ENCODE measurements at regions not wholly inside any gene's neighbourhood (a gene's known extent, or its start where the extent isn't known, plus 50 kb on each side); places are given as distances from the start of the nearest gene placed in this dataset.

DNA sequence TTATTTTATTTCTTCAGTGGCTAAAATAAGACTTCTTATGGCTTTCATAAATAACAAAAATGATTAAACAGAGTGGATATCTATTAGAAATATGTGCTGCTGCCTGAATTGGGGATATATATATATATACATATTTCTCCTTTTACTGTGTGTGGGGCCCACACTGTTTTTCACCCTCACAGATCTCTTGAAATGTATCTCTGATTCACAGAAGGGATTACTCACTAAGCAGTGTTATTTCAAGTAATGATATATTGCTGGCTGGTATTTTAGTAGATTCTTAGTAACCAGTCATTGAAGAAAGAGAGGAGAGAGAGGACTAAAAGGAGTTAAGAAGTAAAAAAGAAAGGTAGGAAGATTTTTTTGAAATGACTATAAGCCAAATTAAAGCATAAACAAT, 308.6 kb upstream of the NRP1 start:
- no peaks in the 10 kb centered on the region for H3K9me3 ChIP-seq
- TF ChIP-seq, protein P1, sequence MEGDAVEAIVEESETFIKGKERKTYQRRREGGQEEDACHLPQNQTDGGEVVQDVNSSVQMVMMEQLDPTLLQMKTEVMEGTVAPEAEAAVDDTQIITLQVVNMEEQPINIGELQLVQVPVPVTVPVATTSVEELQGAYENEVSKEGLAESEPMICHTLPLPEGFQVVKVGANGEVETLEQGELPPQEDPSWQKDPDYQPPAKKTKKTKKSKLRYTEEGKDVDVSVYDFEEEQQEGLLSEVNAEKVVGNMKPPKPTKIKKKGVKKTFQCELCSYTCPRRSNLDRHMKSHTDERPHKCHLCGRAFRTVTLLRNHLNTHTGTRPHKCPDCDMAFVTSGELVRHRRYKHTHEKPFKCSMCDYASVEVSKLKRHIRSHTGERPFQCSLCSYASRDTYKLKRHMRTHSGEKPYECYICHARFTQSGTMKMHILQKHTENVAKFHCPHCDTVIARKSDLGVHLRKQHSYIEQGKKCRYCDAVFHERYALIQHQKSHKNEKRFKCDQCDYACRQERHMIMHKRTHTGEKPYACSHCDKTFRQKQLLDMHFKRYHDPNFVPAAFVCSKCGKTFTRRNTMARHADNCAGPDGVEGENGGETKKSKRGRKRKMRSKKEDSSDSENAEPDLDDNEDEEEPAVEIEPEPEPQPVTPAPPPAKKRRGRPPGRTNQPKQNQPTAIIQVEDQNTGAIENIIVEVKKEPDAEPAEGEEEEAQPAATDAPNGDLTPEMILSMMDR (IDR thresholded peaks at IDR 0.05): no peak
- H3K4me3 ChIP-seq: no peak overlapping the region
- H3K27ac ChIP-seq: no peak overlapping the region
- DNase-seq (ENCODE audit: low spot score): no peak
- H3K4me1 ChIP-seq: no peaks in the 10 kb centered on the region
- H3K36me3 ChIP-seq: no peaks in the 10 kb centered on the region
- no peaks in the 10 kb centered on the region for H3K27me3 ChIP-seq

- Histone ChIP-seq H3K4me3 (no peak overlapping the region), H3K27ac (no peak overlapping the region), H3K9me3 (no peaks in the 10 kb centered on the region), H3K27me3 (no peaks in the 10 kb centered on the region), H3K4me1 (no peaks in the 10 kb centered on the region), H3K36me3 (no peaks in the 10 kb centered on the region)
- TF ChIP-seq, protein P1 (IDR thresholded peaks at IDR 0.05): no peak
- DNase-seq (ENCODE audit: low spot score): no peak
Observed at GRCh38 chr10:33638891-33639290, 304.4 kb upstream of the NRP1 start.

DNA sequence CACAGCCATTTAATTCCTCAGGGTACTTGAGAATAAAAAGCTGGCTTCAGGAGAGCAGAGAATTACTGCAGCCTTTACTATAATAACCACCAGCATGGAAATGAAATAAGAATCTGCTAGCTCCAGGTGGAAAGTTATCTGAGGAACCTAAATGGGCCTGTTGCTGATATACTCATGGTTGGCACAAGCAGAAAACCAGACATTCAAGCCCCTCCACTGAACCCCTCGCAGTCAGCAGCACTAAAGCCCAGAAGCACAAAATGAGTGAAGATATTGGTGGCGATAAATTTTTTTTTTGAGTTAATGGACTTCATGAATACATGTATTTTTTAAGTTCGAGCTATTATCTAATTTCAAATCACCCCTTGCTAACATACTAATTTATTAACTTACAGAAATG, 303.9 kb upstream of the NRP1 start:
- Histone ChIP-seq H3K4me3 (no peak overlapping the region), H3K4me1 (no peaks in the 10 kb centered on the region), H3K27me3 (no peaks in the 10 kb centered on the region), H3K36me3 (no peaks in the 10 kb centered on the region), H3K9me3 (no peaks in the 10 kb centered on the region), H3K27ac (no peak overlapping the region)
- TF ChIP-seq, protein P1 (IDR thresholded peaks at IDR 0.05): no peak
- DNase-seq (ENCODE audit: low spot score): no peak

DNA sequence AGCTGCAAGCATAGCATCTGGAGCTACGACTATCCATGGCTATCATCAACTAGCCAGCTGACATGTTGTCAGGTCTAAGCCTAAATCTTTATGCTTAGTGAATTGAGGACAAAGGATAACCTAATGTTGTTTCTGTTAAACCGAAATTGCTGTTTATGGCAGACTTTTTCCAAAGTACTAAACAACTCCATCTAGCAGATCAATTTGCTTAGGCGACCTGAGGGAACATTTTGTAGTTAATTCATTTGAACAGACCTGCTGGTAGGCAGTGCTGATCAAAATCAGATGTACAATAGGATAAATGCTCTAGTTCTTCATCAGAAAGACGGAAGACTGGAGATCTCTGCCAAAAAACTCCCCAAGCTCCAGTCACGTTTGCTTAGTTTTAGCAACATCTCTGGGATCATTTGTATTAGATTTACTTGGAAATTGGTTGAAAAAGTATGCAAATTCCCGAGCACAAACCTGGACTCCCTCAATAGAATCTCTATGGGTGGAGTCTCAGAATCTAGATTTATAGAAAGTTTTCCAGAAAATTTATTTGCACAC, 301.6 kb upstream of the NRP1 start:
- Histone ChIP-seq H3K9me3 (no peaks in the 10 kb centered on the region), H3K36me3 (no peaks in the 10 kb centered on the region), H3K27me3 (no peaks in the 10 kb centered on the region), H3K4me3 (no peak overlapping the region), H3K4me1 (no peaks in the 10 kb centered on the region), H3K27ac (no peak overlapping the region)
- TF ChIP-seq, protein P1 (IDR thresholded peaks at IDR 0.05): no peak
- no peak for DNase-seq (ENCODE audit: low spot score)

DNA sequence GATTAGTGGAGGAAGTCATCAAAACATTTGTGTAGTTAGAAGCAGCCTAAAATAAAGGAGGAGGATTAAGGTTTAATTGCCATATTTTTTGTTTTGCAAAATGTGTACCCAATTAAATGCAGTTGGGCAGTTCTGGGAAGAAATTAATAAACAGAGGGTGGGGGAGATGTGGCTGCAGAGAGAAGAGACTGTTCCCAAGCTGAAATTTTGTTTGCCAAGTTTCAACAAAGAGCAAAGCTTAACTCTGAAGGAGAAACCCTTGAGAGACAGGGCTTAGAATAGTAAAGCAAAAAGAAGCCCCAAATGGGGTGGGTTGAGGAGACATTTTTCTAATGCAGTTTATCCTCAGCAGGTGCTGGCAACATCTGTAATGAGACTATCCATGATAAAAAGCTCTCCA, 298.0 kb upstream of the NRP1 start:
- no peak for DNase-seq (ENCODE audit: low spot score)
- TF ChIP-seq, protein P1 (IDR thresholded peaks at IDR 0.05): no peak
- Histone ChIP-seq H3K9me3 (no peaks in the 10 kb centered on the region), H3K36me3 (no peaks in the 10 kb centered on the region), H3K4me3 (no peak overlapping the region), H3K4me1 (no peaks in the 10 kb centered on the region), H3K27me3 (no peaks in the 10 kb centered on the region), H3K27ac (no peak overlapping the region)

GRCh38 chr10:33631991-33632390, 297.5 kb upstream of the NRP1 start:
- H3K9me3 ChIP-seq: no peaks in the 10 kb centered on the region
- H3K4me1 ChIP-seq: no peaks in the 10 kb centered on the region
- H3K27me3 ChIP-seq: no peaks in the 10 kb centered on the region
- H3K4me3 ChIP-seq: no peak overlapping the region
- no peak overlapping the region for H3K27ac ChIP-seq
- TF ChIP-seq, protein P1 (IDR thresholded peaks at IDR 0.05): no peak
- no peaks in the 10 kb centered on the region for H3K36me3 ChIP-seq
- no peak for DNase-seq (ENCODE audit: low spot score)

All from right atrium auricular region (tissue), 2 donors.